Panc1 (cell line): ENCODE measurements at regions not wholly inside any gene's neighbourhood (a gene's known extent, or its start where the extent isn't known, plus 50 kb on each side); places are given as distances from the start of the nearest gene placed in this dataset.

ENCODE experiments used
- ATAC-seq: fragments of 200-7000 bp; cut with Tn5 transposase; 2 replicates; pipeline ENCODE4 v1.9.1; 2020; ENCODE audit warnings: mild to moderate bottlenecking, moderate library complexity
- BruUV-seq: library from RNA; stranded (reverse); fragments of 400-500 nt; replicated peaks from 2 replicates; lab custom pipeline; 2021; lab: Mats Ljungman, UMichigan
- CTCF ChIA-PET: fragments of 300-600 bp; sonication (Branson Sonifier 250); formaldehyde crosslinking; loops from one replicate; lab custom pipeline; 2022; ENCODE audit warnings: antibody characterized with exemption; lab: Charles Lee
- POLR2A ChIA-PET: fragments of 300-600 bp; sonication (Branson Sonifier 250); formaldehyde crosslinking; loops from one replicate; lab custom pipeline; 2022; ENCODE audit warnings: antibody characterized with exemption; lab: Charles Lee
- DNase-seq: peaks from one replicate; pipeline ENCODE4 v3.0.0-alpha.2; 2010; ENCODE audit warnings: low read depth, low spot score
- H3K27ac ChIP-seq: 2 replicates; pipeline ENCODE4 v1.5.1; 2011; ENCODE audit warnings: mild to moderate bottlenecking, low read length, inconsistent platforms
- H3K27me3 ChIP-seq: fragments of 200-500 bp; sonication (Bioruptor generic); 2 replicates; pipeline ENCODE4 v1.6.0; 2014; ENCODE audit warnings: low read length, inconsistent platforms; ENCODE audit not compliant: control insufficient read depth, insufficient read depth
- H3K36me3 ChIP-seq: fragments of 200-500 bp; sonication (Bioruptor generic); 2 replicates; pipeline ENCODE4 v1.5.1; 2014; ENCODE audit warnings: inconsistent platforms, mild to moderate bottlenecking, low read length, moderate library complexity; ENCODE audit not compliant: control insufficient read depth, insufficient read depth
- H3K4me1 ChIP-seq: 2 replicates; pipeline ENCODE4 v1.5.1; 2011; ENCODE audit warnings: inconsistent platforms, mild to moderate bottlenecking, low read length, moderate library complexity; ENCODE audit not compliant: control insufficient read depth, insufficient read depth
- H3K4me3 ChIP-seq, 2 experiments: 2 replicates each; pipeline ENCODE4 v1.5.1; 2011 to 2012; ENCODE audit warnings: low read depth in 2 of 2, low read length in 2 of 2, mild to moderate bottlenecking in 2 of 2, inconsistent platforms in 1 of 2, moderate library complexity in 1 of 2
- H3K9me3 ChIP-seq: fragments of 200-500 bp; sonication (Bioruptor generic); 2 replicates; pipeline ENCODE4 v1.5.1; 2014; ENCODE audit warnings: low read depth, mild to moderate bottlenecking, inconsistent platforms, low read length, moderate library complexity; ENCODE audit not compliant: control insufficient read depth, insufficient read depth
- CTCF ChIP-seq: fragments of 450-650 bp; IDR thresholded peaks from 2 replicates; pipeline ENCODE4 v1.5.1; 2017; ENCODE audit warnings: mild to moderate bottlenecking
- POLR2AphosphoS5 ChIP-seq: IDR thresholded peaks from 2 replicates; pipeline ENCODE4 v1.6.1; 2012; ENCODE audit warnings: mild to moderate bottlenecking, low read depth, low read length, moderate library complexity
- REST ChIP-seq, 2 experiments: IDR thresholded peaks; 2 replicates each; pipeline ENCODE4 v1.6.1; 2011 to 2012; ENCODE audit warnings: low read depth in 2 of 2, control low read depth in 1 of 2, low read length in 1 of 2, mild to moderate bottlenecking in 1 of 2, moderate library complexity in 1 of 2; ENCODE audit not compliant: insufficient read depth in 1 of 2
- SIN3A ChIP-seq: IDR thresholded peaks from 2 replicates; pipeline ENCODE4 v1.6.1; 2012; ENCODE audit warnings: low read depth, mild to moderate bottlenecking, low read length, moderate library complexity, borderline replicate concordance; ENCODE audit not compliant: insufficient read depth
- TCF7L2 ChIP-seq: IDR thresholded peaks from 2 replicates; pipeline ENCODE4 v1.6.1; 2011; ENCODE audit warnings: mild to moderate bottlenecking, low read depth, low read length, inconsistent platforms
- in situ Hi-C: cut with HindIII; loops from 2 replicates; pipeline ENCODE4 v1.10.0; 2016; ENCODE audit warnings: low sequenced_read_pairs, low pct_unique_long_range_greater_than_20kb
- intact Hi-C: fragments of 100-400 bp; cut with micrococcal nuclease; formaldehyde crosslinking; loops from one replicate; pipeline ENCODE4 v1.10.0; 2022; ENCODE audit not compliant: unreplicated experiment

DNA sequence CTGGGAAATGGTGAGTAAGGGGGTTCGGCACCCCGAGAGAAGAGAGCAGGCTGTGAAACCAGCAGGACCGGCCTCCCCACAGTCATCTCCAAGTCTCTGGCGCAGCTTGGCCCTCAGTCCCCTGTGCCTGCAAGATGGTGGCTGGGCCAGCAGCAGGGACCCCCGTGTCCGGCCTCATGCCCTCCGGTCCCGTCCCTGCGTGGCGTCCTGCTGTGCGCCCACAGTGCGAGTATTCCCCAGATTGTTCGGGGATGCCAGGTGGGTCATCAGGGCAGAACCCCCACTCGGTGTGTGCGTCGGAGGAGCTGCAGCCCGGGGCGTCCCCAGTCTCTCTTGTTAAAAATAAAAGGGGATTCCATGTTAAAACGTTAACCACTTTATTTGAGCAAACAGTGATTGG, 216.9 kb upstream of the ALG10B start:
- BruUV-seq: no TSS peak
- TF ChIP-seq SIN3A (no peak), TCF7L2 (no peak), POLR2AphosphoS5 (no peak), CTCF (no peak)
- intact Hi-C loops (no loop called here), in situ Hi-C loops (no loop called here)
- no peak for DNase-seq
- Histone ChIP-seq H3K4me3 (no peak overlapping the region), H3K9me3 (no peaks in the 10 kb centered on the region), H3K4me1 (no peaks in the 10 kb centered on the region), H3K27ac (no peak overlapping the region), H3K36me3 (no peaks in the 10 kb centered on the region), H3K27me3 (no peaks in the 10 kb centered on the region)
- ChIA-PET POLR2A (no interaction called here), CTCF (no interaction called here)
- ATAC-seq: no peak

DNA sequence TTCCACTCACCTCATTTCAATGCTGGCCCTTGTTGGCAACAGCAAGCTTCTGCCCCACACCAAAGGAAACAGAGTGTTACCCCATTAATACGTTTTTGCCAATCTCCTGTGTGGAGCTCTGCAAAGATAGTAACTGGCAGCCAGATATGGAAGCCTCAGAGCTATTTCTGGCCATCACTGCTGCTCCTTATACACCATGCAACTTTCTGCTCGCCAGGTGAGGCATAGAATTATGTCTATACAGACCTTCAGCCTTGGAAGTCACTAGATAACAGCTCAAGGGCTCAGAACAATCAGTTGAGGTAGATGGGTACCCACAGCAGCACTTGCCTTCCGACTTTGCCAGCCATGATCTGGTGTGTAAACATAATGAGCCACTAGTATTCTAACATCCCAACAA, 214.8 kb upstream of the ALG10B start:
- TF ChIP-seq TCF7L2 (no peak), CTCF (no peak), POLR2AphosphoS5 (no peak), SIN3A (no peak), REST (IDR thresholded peaks at IDR 0.05; ENCODE audit: insufficient read depth in 1 of 2, low read depth in 2 of 2, low read length in 1 of 2) (no peak)
- POLR2A ChIA-PET: no interaction called here
- Histone ChIP-seq H3K27ac (no peak overlapping the region), H3K9me3 (no peaks in the 10 kb centered on the region), H3K4me1 (no peaks in the 10 kb centered on the region), H3K27me3 (no peaks in the 10 kb centered on the region), H3K4me3 (no peak overlapping the region), H3K36me3 (no peaks in the 10 kb centered on the region)
- in situ Hi-C loops: no loop called here
- ATAC-seq (no peak), DNase-seq (no peak)
- CTCF ChIA-PET: interaction anchor here (0.6 kb wide), 1 partner anchor 37 kb away, joined by 3 read pairs; no protein-coding TSS in a partner anchor
- intact Hi-C loops: no loop called here
- BruUV-seq: no TSS peak
